ENCODE measurements at regions not wholly inside any gene's neighbourhood (a gene's known extent, or its start where the extent isn't known, plus 50 kb on each side); places are given as distances from the start of the nearest gene placed in this dataset.

DNA sequence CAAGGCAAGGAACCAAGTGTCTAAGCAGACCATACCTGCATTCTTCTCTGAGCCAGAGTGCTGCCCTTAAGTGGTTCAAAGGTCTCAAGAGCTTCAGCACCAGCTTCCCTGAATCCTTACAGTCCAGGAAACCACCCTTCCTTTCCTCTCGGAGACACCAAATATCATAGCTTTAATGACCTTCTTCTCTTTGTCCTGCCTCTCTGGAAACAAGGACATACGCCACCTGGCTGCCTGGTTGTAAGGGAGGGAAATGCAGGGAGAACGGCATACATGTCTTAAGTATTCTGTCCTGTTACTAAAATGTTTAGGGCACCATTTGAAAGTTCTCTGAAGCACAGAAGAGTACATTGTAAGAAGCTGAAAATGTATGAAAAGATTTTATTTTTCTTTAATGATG, 155.6 kb upstream of the ARRDC4 start (continued):
- TF ChIP-seq, protein P1, sequence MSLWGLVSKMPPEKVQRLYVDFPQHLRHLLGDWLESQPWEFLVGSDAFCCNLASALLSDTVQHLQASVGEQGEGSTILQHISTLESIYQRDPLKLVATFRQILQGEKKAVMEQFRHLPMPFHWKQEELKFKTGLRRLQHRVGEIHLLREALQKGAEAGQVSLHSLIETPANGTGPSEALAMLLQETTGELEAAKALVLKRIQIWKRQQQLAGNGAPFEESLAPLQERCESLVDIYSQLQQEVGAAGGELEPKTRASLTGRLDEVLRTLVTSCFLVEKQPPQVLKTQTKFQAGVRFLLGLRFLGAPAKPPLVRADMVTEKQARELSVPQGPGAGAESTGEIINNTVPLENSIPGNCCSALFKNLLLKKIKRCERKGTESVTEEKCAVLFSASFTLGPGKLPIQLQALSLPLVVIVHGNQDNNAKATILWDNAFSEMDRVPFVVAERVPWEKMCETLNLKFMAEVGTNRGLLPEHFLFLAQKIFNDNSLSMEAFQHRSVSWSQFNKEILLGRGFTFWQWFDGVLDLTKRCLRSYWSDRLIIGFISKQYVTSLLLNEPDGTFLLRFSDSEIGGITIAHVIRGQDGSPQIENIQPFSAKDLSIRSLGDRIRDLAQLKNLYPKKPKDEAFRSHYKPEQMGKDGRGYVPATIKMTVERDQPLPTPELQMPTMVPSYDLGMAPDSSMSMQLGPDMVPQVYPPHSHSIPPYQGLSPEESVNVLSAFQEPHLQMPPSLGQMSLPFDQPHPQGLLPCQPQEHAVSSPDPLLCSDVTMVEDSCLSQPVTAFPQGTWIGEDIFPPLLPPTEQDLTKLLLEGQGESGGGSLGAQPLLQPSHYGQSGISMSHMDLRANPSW (CRISPR knock-in tag; conservative IDR thresholded peaks at IDR 0.05; ENCODE audit: low read depth): no peak
- TF ChIP-seq ATF6 (CRISPR knock-in tag; IDR thresholded peaks at IDR 0.05) (no peak), TP53 (CRISPR knock-in tag; IDR thresholded peaks at IDR 0.05) (no peak), USF2 (CRISPR knock-in tag; IDR thresholded peaks at IDR 0.05) (no peak), NFE2L1 (CRISPR knock-in tag; IDR thresholded peaks at IDR 0.05) (no peak)
- TF ChIP-seq, protein P2, sequence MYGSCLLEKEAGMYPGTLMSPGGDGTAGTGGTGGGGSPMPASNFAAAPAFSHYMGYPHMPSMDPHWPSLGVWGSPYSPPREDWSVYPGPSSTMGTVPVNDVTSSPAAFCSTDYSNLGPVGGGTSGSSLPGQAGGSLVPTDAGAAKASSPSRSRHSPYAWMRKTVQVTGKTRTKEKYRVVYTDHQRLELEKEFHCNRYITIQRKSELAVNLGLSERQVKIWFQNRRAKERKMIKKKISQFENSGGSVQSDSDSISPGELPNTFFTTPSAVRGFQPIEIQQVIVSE (CRISPR knock-in tag; IDR thresholded peaks at IDR 0.05; ENCODE audit: borderline replicate concordance): no peak
- TF ChIP-seq, protein P3, sequence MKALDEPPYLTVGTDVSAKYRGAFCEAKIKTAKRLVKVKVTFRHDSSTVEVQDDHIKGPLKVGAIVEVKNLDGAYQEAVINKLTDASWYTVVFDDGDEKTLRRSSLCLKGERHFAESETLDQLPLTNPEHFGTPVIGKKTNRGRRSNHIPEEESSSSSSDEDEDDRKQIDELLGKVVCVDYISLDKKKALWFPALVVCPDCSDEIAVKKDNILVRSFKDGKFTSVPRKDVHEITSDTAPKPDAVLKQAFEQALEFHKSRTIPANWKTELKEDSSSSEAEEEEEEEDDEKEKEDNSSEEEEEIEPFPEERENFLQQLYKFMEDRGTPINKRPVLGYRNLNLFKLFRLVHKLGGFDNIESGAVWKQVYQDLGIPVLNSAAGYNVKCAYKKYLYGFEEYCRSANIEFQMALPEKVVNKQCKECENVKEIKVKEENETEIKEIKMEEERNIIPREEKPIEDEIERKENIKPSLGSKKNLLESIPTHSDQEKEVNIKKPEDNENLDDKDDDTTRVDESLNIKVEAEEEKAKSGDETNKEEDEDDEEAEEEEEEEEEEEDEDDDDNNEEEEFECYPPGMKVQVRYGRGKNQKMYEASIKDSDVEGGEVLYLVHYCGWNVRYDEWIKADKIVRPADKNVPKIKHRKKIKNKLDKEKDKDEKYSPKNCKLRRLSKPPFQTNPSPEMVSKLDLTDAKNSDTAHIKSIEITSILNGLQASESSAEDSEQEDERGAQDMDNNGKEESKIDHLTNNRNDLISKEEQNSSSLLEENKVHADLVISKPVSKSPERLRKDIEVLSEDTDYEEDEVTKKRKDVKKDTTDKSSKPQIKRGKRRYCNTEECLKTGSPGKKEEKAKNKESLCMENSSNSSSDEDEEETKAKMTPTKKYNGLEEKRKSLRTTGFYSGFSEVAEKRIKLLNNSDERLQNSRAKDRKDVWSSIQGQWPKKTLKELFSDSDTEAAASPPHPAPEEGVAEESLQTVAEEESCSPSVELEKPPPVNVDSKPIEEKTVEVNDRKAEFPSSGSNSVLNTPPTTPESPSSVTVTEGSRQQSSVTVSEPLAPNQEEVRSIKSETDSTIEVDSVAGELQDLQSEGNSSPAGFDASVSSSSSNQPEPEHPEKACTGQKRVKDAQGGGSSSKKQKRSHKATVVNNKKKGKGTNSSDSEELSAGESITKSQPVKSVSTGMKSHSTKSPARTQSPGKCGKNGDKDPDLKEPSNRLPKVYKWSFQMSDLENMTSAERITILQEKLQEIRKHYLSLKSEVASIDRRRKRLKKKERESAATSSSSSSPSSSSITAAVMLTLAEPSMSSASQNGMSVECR (CRISPR knock-in tag; IDR thresholded peaks at IDR 0.05; ENCODE audit: borderline replicate concordance): no peak
- TF ChIP-seq, protein P4, sequence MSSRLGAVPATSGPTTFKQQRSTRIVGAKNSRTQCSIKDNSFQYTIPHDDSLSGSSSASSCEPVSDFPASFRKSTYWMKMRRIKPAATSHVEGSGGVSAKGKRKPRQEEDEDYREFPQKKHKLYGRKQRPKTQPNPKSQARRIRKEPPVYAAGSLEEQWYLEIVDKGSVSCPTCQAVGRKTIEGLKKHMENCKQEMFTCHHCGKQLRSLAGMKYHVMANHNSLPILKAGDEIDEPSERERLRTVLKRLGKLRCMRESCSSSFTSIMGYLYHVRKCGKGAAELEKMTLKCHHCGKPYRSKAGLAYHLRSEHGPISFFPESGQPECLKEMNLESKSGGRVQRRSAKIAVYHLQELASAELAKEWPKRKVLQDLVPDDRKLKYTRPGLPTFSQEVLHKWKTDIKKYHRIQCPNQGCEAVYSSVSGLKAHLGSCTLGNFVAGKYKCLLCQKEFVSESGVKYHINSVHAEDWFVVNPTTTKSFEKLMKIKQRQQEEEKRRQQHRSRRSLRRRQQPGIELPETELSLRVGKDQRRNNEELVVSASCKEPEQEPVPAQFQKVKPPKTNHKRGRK (CRISPR knock-in tag; IDR thresholded peaks at IDR 0.05; ENCODE audit: borderline replicate concordance): no peak

GRCh38 chr15:97806766-97807165, 153.7 kb upstream of the ARRDC4 start:
- DNase-seq (ENCODE audit: low spot score): no peak
- ATAC-seq: no peak
- no peak overlapping the region for H3K4me3 Mint-ChIP-seq
- TF ChIP-seq ELF4 (CRISPR knock-in tag; IDR thresholded peaks at IDR 0.05; ENCODE audit: low read depth) (no peak), HMGA2 (CRISPR knock-in tag; IDR thresholded peaks at IDR 0.05) (no peak), ZNF317 (CRISPR knock-in tag; IDR thresholded peaks at IDR 0.05; ENCODE audit: borderline replicate concordance, low read depth) (no peak), ZNF263 (CRISPR knock-in tag; IDR thresholded peaks at IDR 0.05; ENCODE audit: low read depth) (no peak)
- H3K9me3 Mint-ChIP-seq: peaks cover 24% of the 10 kb centered on the region
- peaks cover 3% of the 10 kb centered on the region for H3K36me3 Mint-ChIP-seq
- H3K27me3 Mint-ChIP-seq (ENCODE audit: low read depth): no peaks in the 10 kb centered on the region; the same call in 1 of the 2 replicates
- no peaks in the 10 kb centered on the region for H3K4me1 Mint-ChIP-seq
- H3K27ac Mint-ChIP-seq: no peak overlapping the region
- ChIA-PET CTCF (no interaction called here), POLR2A (no interaction called here)

All from WTC11 (cell line).